ENCODE measurements at regions not wholly inside any gene's neighbourhood (a gene's known extent, or its start where the extent isn't known, plus 50 kb on each side); places are given as distances from the start of the nearest gene placed in this dataset.

GRCh38 chr15:62989366-62990055, 53.0 kb upstream of the TPM1 start:
- no peak for DNase-seq (ENCODE audit: low read depth)

- DNase-seq (ENCODE audit: low read depth) = no peak
Observed at GRCh38 chr15:62991698-62992097, 50.8 kb upstream of the TPM1 start.

DNA sequence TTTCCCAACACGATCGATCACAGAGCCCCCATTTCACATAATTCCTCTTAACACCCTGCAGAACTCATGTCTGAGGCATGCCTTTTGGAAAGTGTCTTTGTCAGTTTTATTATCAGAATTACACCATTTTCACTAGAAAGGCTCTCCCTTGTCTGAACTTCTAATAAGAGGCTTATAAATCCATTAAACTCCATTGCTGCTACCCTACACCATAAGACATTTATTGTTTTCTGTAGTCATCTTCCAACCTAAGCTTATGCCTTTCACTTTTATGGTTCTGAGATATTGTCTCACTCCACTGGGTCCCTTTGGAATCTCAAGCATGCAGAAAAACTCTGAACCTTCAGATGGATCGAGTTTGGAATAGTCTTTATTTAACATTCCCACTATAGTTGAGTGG, 50.2 kb upstream of the TPM1 start:
- DNase-seq (ENCODE audit: low read depth) = no peak

Data from non-pigmented ciliary epithelial cell (primary cell).